ENCODE measurements at regions not wholly inside any gene's neighbourhood (a gene's known extent, or its start where the extent isn't known, plus 50 kb on each side); places are given as distances from the start of the nearest gene placed in this dataset.

DNA sequence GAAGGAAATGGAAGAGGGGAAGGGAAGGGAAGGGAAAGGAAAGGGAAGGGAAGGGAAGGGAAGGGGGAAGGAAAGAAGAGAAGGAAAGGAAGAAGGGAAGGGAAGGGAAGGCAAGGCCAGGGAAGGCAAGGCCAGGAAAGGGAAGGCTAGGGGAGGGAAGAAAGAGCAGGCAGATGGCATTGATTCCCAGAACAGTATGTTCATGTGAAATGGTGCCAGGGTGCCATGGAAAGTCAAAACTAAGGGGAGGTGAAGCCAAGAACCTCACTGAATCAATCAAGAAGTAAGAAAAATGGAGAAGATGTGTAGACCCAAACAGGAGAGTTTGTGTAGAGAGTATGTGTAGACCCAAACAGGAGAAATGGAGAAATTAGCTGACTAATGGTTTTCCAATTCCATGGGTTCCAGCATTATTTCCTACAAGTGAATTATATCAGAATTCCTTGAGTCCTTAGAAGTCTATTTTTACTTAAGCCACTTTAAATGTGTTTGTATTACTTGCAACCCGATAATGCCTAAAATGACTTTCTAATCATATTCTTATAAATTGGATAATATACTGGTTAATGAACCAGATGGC, 367.6 kb downstream of the TXNL1 start:
- no peak for DNase-seq

DNA sequence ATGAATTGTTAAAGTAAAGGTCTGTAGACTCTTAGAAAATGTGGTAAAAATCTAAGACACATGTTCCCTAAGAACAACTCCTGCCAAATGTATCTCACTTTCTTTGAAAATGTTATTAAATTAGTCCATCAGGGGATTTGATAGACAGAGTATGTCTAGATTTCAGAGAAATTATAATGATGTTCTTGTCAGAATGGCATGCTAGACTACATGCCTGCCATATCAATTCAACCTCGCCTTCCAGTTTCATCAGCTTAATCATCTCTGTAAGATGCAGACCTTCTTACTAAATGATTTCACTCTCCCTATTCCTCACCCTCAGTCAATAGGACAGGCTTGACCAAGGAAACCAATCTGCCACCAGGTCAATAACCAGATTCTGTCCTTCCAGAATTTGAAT, 368.4 kb downstream of the TXNL1 start:
- no peak for DNase-seq

DNA sequence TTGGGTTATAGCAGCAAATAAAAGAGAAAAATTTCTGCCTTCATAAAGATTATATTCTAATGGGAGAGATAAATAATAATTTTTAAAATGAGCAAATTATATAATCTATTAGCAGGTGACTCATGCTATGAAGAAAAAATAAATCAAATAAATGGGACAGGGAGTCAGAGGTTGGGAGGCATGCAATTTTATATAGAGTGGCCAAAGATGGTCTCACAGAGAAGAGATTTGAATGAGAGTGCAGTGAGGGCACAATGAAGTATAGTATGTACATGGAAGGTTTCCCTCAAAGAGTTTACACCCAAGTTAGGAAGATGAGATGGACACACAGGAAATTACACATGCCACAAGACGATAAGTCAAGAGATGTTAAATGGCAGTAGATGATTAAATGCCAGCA, 369.4 kb downstream of the TXNL1 start:
- DNase-seq = no peak

DNA sequence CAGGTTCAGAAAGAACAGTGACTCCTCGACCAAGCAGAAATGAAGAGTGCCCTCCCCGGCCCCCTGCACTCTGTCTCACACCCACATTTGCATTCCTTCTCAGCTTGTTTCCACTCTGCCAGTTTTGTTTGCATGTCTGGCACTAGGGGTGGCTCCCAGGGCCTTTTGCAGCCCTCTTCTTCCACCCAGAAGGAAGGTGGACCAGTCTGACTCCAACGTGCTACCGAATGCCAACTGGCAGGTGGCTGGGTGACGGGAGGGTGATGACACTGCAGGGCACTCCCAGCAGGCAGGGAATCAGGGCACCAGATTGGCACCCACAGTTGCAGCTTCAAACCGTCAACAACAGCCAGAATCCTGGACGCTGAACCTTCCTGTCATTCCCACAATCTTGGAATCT, 371.1 kb downstream of the TXNL1 start:
- DNase-seq = no peak

DNA sequence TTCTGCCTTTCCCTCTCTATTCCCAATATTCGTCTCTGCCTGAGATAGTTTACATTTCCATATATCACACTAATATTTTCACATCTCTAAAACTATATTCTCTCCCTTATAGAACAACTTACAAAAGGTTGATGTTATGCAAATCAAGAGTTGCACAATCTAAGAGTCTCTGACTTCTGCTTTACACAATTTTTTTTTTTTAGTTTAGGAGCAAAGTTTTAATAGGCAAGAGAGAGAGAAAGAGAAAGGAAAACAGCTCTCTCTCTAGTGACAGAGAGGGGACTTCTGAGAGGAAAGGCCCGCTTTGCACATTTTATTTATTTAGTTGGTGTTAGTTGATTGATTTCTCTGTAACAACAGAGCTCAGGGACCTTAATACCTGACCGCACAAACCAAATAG, 380.2 kb downstream of the TXNL1 start:
- no peak for DNase-seq

DNA sequence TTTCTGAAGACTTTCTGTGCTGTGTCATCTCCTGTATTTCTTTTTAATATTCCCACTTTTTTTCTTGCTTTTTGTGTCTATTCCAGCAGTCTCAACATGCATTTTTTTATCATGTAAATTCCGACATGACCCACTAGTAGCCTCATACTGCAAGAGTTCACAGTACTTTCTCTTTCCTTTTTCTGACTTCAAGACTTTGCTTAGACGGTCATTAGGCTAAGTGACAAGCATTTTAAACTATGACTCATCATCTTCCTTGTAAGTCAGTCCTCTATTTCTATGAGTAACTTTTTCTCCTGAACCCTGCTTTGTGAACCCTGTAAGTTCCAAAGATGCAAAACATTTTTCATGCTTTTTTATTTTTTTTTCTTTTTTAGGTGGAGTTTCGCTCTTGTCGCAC, 381.2 kb downstream of the TXNL1 start:
- DNase-seq = no peak

DNA sequence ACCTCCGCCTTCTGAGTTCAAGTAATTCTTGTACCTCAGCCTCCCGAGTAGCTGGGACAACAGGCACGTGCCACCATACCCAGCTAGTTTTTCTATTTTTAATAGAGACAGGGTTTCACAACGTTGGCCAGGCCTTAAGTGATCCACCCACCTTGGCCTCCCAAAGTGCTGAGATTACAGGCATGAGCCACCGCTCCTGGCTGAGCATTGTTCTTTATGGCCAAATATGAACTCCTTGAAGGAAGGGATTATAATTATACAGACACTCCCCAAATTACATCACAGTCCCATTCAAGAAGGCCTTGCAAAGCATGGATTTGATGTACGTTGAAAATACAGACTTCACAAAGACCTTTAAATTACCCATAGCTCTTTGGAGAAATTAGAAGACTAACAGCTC, 381.7 kb downstream of the TXNL1 start:
- no peak for DNase-seq

DNA sequence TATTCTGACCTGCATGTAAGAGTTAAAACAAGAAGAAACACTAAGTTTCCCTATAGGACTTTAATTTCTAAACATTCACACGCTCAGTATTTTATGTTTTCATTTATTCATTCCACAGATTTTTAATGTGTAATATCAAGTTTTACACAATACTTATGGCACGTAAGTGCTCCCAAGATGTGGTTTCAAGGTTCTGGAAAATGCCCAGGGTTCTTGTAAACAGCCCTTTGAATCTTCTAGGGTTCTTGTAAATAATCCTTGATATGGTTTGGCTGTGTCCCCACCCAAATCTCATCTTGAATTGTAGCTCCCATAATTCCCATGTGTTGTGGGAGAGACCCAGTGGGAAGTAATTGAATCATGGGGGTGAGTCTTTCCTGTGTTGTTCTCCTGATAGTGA, 383.0 kb downstream of the TXNL1 start:
- no peak for DNase-seq

DNA sequence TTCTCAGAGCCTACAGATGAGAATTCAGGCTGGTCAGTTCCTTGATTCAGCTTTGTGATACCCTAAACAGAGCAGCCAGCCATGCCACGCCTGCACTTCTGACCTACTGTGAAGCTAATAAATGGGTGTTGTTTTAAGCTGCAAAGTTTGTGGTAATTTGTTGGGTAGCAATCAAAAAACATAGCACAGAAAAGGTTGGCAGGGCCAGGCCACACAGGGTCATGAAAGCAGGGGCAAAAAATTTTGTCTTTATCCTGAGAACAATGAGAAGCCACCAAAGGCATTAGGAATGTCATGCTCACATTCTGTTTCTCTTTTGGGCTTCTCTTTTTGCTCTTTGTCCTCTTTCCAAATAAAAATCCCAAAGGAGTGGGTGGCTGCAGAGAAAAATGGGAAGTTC, 385.9 kb downstream of the TXNL1 start:
- no peak for DNase-seq

DNA sequence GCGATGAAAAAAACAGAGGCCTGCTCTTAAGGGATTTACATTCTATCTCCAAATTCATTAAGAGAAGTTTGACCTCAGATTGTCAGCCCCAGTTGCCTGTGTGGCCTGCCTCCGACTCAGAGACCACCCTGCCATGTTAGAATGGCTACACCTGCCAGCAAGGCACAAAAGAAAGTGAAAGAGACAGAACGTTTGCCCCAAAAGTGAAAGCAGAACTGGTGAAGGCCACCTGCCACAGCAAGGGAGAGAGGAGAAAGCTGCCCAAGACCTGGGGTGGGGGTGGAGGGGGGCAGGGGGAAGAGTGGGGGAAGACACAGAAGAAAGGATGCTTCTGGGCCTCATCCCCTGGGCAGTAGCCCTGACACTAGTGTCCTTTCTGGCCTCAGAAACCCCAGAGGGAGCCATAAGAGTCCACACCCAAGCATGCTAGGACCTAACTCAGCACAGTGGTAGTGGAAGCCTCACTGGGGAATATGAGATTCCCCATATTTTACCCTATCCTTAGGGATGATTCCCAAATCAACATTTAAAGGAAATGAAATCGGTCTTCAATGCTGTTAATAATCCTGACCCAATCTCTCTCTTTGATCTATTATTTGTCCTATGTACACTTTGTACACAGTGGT, 389.7 kb downstream of the TXNL1 start:
- no peak for DNase-seq

DNA sequence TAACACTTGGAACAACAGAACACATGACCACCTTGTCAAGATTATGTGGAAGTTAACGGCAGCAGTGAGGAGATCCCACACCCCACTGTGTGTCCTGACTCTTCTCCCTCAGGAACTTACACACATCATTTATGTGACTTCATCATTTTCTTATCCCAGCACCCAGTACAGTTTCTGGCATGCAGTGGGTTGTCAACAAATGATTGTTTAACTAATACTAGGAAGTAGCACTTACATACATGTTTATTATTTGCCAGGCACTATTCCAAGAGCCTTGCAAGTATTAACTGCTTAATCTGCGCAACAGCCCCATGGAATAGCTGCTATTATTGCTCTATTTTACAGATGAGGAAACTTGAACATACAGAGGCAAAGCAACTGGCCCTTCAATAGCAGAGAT, 391.5 kb downstream of the TXNL1 start:
- DNase-seq = no peak

DNA sequence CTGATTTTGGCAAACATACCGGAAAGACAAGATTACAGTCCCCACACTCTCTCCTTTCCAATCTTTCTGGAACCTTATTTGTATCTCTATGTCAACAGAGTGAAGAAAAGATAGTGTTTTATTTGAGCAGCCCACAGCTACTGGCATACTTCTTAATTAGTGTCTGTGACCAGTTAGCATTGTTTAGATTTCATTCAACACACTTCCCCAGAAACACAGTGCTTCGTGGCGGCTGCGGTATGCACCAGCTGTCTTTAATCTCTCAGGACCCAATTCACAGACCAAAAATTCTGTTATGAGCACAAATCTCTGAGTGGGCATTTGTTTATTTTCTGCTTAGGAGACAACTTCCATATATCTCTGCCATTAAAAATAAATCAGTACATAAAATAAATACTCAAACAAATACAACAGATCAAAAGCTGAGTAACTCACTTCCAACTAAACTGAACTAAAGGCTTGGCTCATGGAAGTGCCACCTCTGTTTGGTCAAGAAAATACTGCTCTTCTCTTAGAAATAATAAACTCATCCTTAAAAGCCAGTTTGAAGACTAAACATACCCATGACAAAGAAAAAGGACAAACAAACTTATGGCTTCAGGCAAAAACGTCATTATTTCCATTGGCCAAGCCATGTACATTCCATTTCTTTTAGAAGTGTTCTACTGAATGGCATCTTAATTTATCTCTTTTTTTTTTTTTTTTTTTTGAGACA, 392.4 kb downstream of the TXNL1 start:
- no peak for DNase-seq

DNA sequence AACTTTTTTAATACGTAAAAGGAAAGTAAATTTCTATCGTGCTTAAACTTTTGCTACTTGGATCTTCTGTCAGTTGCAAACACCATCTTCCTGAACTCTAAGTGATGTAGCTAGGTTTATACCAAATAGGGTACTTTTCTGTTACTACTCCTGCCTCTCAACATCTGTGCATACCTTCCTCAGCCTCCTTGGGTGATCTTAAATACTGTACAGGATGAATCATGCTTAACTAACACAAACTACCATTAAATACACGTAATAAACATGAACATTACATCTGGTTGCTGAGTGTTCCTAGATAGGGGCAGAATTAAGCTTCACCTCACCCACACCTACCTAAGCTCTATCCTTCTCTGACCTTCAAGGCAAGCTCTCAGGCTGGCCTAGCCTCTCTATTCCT, 398.0 kb downstream of the TXNL1 start:
- DNase-seq = no peak

DNA sequence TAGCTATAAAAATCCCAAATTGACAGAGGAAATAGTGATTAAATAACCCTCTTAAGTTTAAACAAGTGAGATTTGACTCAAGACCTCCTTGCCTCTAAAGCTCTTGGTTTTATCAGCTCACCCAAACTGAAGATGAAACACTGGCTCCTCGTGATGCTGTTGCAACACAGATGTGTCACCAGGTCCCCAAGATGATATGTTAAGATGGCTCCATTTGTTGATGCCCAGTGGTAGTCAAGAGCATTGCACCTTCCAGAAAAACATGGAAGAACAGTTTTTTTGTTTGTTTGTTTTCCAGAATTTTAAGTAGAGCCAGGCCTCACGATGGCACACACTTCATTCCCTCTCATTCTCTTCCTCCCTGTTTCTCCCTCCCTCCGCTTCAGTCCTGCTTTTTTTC, 399.8 kb downstream of the TXNL1 start:
- DNase-seq = no peak

DNA sequence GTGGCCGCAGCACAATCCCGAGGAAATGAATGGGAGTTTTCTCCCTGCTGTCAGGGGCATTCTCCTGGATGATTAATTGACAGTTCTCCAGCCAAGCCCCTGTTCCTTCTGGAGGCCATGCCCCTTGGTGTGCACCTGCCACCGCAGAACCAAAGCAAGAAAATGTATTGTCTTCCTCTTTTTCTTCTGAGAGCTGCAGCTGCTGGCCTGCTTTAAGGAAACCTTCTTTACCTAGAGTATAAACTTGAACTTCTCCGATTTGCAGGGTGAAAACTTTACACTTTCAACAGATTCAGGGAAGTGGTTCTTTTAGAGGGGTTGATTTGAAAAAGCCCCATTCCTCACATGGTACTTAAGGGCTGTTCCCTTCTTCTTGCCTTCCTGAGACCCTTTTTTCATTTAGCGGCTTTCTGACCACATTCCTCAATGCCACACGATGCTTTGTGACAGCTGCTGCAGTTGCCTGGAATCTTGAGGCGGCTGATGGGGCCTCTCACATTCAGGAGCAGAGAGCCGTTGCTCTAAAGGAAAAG, 402.8 kb downstream of the TXNL1 start:
- DNase-seq = no peak

DNA sequence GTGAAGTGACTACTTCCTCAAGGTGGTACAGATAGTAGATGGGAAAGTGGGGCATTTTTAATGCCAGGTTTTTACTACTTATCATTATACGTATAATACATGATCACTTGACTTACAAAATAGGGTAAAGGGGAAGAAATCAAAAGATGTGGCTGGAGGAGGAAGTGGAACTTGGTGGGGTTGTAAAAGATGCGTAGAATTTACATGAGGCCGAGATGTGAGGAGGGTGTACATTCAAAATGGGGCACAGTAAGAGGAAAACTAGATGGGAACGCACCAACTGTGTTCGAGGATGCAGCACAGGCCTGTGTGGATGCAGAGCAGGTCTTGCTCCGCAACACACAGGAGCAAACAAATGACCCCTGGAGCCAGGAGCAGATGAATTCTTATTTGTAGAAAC, 403.3 kb downstream of the TXNL1 start:
- DNase-seq = no peak

DNA sequence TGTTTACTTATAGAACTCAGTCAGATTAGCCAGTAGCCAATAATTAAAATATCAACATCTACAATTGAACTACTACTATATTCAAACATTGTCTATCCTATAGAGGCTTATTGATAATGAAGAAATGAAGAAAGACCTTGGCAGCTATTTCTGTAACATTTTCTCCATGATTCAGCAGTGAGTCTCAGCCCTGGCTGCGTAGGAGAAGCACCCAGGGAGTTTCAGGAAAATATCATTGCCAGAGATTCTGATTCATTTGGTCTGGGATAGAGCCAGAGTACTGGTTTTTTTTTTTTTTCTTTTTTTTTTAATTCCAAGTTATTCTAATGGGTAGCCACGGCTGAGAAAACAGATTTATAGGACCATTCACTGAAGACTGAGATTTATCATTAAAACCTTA, 404.8 kb downstream of the TXNL1 start:
- no peak for DNase-seq

DNA sequence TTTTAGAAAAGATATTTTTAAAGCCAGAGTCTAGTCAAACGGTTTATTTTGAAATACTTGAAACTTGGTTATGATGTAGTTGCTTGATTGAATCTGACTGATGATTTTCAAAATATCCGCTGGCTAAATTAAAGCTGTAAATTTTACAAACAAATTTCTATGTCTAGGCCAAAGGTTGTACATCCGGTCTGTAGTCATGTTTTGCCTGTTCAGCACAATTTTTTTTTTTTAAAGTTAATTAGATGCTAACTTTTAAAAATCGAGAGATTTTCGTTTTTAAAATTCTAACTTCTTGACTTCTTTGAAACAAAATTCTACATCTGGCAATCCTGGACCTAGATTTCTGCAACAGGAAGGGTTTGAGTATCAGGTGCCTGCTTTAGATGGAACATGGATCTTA, 412.4 kb downstream of the TXNL1 start:
- DNase-seq = no peak

DNA sequence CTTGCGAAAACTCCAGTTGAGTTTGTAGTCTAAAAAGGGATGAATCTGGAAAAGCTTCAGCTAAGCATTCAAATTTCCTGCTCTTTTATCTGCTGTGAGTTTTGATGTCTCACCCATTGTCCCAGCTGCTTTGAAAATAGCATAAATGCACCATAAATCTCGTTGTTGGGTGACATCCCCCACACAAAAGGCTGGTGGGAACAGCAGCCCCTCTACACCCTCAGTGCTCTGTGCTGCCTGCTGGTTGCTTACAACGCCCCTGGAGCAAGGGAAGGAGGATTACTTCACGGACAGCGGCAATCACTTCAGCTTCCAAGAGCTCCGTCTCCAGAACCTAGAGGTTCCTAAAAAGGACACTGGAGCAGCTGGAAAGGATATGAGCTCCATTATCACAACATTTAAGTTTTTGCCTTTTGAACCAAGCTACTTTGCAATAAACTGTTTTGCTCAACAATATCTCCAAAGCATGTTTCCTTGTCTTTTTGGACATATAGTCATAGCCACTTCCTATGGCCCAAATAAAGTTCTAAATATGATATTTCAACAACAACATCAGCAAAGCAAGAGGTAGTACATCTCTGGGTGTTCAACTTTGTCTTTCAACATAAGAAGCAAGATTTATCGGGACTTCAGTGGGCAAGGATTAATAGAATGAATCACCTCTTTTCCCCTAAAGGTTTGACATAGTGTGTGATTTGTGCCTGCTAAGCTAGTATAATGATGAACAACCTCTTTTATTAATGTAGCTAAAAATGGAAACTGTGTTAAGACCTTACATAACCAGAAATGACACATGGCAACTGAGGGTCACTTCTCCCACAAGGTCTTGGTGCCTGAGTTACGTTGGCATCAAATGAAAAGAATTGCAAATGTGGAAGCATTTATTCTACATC, 413.5 kb downstream of the TXNL1 start:
- DNase-seq = no peak

DNA sequence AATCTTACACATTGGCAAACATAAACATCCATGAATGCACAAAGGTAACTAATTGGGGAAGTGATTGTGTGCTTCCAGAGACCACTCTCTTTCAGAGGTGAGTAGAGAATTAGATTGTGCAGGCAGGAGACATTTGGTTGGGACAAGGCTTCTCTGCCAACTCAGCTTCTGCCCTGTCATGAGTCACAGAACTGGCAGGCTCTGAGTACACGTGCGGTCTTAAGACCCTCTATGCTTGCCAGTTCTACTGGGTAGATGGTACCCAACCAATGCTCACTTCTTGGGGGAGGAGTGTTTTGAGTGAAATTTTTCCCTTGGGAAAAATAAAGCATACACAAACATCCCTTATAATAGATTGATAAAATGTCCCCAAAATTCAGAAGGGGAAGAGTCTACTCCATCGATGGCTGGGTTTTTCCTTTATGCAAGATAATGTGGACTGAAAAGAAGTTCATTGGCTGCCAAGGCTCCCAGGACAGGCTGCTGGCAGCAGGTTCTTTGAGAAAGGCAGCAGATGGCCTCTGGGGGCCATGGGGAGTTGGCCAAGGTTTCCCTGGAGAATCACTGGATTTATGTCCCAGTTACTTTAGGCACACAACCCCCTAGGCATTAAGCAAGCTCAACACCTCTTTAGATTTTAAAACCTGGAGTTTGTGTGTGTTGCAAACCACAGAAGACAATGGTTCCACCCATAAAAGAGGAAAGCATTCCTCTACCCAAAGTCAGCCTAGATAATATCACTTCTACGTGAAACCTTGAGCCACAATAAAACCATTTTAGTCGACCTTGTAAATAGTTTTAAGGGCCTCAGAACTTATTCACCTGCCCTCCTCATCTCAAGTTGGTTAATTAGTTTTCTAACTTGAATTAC, 417.0 kb downstream of the TXNL1 start:
- no peak for DNase-seq

DNA sequence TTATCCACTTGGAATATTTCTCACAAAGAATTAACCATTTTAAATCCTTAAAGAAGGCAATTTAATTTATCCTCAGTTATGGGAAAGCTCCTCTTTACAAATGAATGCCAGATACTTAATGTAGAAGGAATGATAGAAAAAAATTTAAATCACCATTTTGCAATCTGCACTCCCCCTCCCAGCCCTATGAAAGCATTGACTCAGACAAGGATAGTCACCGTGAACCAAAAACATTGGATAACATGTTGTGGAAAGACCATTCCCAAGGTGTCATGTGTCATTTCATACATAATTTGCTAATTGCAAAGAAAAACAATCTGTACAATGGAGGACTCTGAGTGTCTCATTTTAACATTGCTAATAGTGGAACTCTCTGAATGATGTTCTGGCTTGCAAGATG, 421.0 kb downstream of the TXNL1 start:
- no peak for DNase-seq

DNA sequence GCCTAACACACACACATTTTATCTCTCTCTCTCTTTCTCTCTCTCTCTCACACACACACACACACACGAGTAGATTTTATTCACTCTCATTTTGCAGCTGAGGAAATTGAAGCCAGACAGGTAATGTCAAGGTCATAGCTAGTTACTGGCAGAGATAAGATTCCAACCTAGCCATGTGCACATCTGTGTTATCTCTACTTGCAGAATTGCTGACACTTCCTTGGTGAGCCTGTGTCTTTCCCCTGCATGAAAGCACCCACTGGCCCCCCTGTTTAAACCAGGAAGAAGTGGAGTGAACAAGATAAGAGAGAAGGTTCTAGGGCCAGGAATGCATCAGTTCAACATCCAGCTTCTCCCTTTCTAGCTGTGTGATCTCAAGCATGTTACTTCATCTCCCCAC, 423.7 kb downstream of the TXNL1 start:
- no peak for DNase-seq
